Peyer's patch (tissue), 4 donors: ENCODE measurements at regions not wholly inside any gene's neighbourhood (a gene's known extent, or its start where the extent isn't known, plus 50 kb on each side); places are given as distances from the start of the nearest gene placed in this dataset.

Experiments
- CTCF ChIP-seq, 6 experiments: fragments of 450-650 bp in 4 of 6; fragments of 200-600 bp in 2 of 6; sonication (generic) in 1 of 6; IDR thresholded peaks; one replicate each; pipeline ENCODE4 v1.5.1; 2017 to 2019; ENCODE audit warnings: antibody characterized with exemption in 6 of 6, mild to moderate bottlenecking in 3 of 6, moderate library complexity in 1 of 6
- POLR2A ChIP-seq, 2 donors: fragments of 450-650 bp; IDR thresholded peaks; one replicate each; pipeline ENCODE4 v1.5.1; 2017; ENCODE audit warnings: antibody characterized with exemption in 2 of 2, mild to moderate bottlenecking in 2 of 2, moderate library complexity in 2 of 2

GRCh38 chr2:220555961-220556630 is 928.7 kb downstream of the SLC4A3 start:
- TF ChIP-seq POLR2A (IDR thresholded peaks at IDR 0.05) (no peak), CTCF (IDR thresholded peaks at IDR 0.05) (no peak)
